Lung (tissue), 11 donors: ENCODE measurements at regions not wholly inside any gene's neighbourhood (a gene's known extent, or its start where the extent isn't known, plus 50 kb on each side); places are given as distances from the start of the nearest gene placed in this dataset.

Source experiments
- ATAC-seq: fragments of 200-7000 bp; cut with Tn5 transposase; one replicate; pipeline ENCODE4 v1.9.1; 2020; ENCODE audit warnings: moderate number of reproducible peaks; ENCODE audit not compliant: insufficient read depth, low FRiP score
- DNase-seq, 3 donors: peaks; one replicate each; pipeline ENCODE4 v3.0.0-alpha.2; 2013 to 2017
- H3K27ac ChIP-seq, 2 donors: one replicate each; pipeline ENCODE4 v1.5.1; 2013; ENCODE audit warnings: mild to moderate bottlenecking in 2 of 2, moderate library complexity in 2 of 2, control low read depth in 1 of 2, inconsistent platforms in 1 of 2, low read depth in 1 of 2, low read length in 1 of 2
- H3K27me3 ChIP-seq, 3 donors: one replicate each; pipeline ENCODE4 v1.5.1; 2013; ENCODE audit warnings: low read length in 2 of 3; ENCODE audit not compliant: control insufficient read depth in 3 of 3, insufficient read depth in 3 of 3
- H3K36me3 ChIP-seq, 4 donors: one replicate each; pipeline ENCODE4 v1.5.1; 2013; ENCODE audit warnings: low read length in 4 of 4, mild to moderate bottlenecking in 1 of 4, moderate library complexity in 1 of 4; ENCODE audit not compliant: control insufficient read depth in 4 of 4, insufficient read depth in 4 of 4
- H3K4me1 ChIP-seq, 5 donors: one replicate each; pipeline ENCODE4 v1.5.1; 2013; ENCODE audit warnings: low read length in 5 of 5, mild to moderate bottlenecking in 2 of 5, moderate library complexity in 1 of 5; ENCODE audit not compliant: control insufficient read depth in 5 of 5, insufficient read depth in 5 of 5
- H3K4me3 ChIP-seq: one replicate; pipeline ENCODE4 v1.5.1; 2013; ENCODE audit warnings: mild to moderate bottlenecking, control low read depth, moderate library complexity
- H3K9ac ChIP-seq, 2 donors: one replicate each; pipeline ENCODE4 v1.5.1; 2013; ENCODE audit warnings: low read length in 2 of 2, control low read depth in 1 of 2; ENCODE audit not compliant: insufficient read depth in 1 of 2
- H3K9me3 ChIP-seq, 4 donors: one replicate each; pipeline ENCODE4 v1.5.1; 2013; ENCODE audit warnings: low read length in 3 of 4, mild to moderate bottlenecking in 1 of 4, moderate library complexity in 1 of 4; ENCODE audit not compliant: control insufficient read depth in 4 of 4, insufficient read depth in 3 of 4
- CTCF ChIP-seq: IDR thresholded peaks from 2 replicates; pipeline ENCODE4 v1.5.1; 2012; ENCODE audit warnings: mild to moderate bottlenecking; ENCODE audit errors: control extremely low read depth, extremely low read depth
- WGBS, 2 donors: extraction: QIAGEN DNeasy Blood & Tissue Kit; methylation state at CpG; one replicate each; pipeline ENCODE4 v1.1.7; 2013; 5-methylcytosine and 5-hydroxymethylcytosine counted together
- donor health status: control.
- donor health status: control.
- donor health status: Bipolar disorder and iron deficiency.
- donor health status: healthy.
- donor health status: DM: yes; HTN: yes; CAD: no.

- no peak for TF ChIP-seq CTCF
- no peaks in the 10 kb centered on the region for H3K36me3 ChIP-seq
- H3K4me1 ChIP-seq: no peaks in the 10 kb centered on the region
- 49 to 60% methylated on average over 5 of the region's 5 CpGs for WGBS, 2 donors
- H3K27ac ChIP-seq: no peak overlapping the region
- no peak overlapping the region for H3K4me3 ChIP-seq
- H3K9me3 ChIP-seq: peaks cover 0 to 2% (median 0%) of the 10 kb centered on the region in 4 donors
- H3K27me3 ChIP-seq: peaks cover 0 to 3% (median 0%) of the 10 kb centered on the region in 3 donors
- DNase-seq (no peak), ATAC-seq (no peak)
- H3K9ac ChIP-seq: no peak overlapping the region
Observed at GRCh38 chr19:28324275-28325060, 888.5 kb downstream of the UQCRFS1 start.

GRCh38 chr19:28322945-28323344, 890.0 kb downstream of the UQCRFS1 start:
- H3K27ac ChIP-seq: no peak overlapping the region
- TF ChIP-seq CTCF: no peak
- H3K9ac ChIP-seq: no peak overlapping the region
- no peaks in the 10 kb centered on the region for H3K36me3 ChIP-seq
- H3K4me3 ChIP-seq: no peak overlapping the region
- no peaks in the 10 kb centered on the region for H3K9me3 ChIP-seq
- WGBS, 2 donors: 52 to 83% methylated on average over 3 of the region's 3 CpGs
- ATAC-seq (no peak), DNase-seq (no peak)
- H3K27me3 ChIP-seq: peaks cover 0 to 6% (median 0%) of the 10 kb centered on the region in 3 donors
- H3K4me1 ChIP-seq: no peaks in the 10 kb centered on the region

- no peaks in the 10 kb centered on the region for H3K36me3 ChIP-seq
- no peak for DNase-seq
- H3K4me1 ChIP-seq: no peaks in the 10 kb centered on the region
- H3K4me3 ChIP-seq: no peak overlapping the region
- ATAC-seq: no peak
- no peak overlapping the region for H3K9ac ChIP-seq
- 64 to 67% methylated on average over 4 of the region's 4 CpGs for WGBS, 2 donors
- no peak for TF ChIP-seq CTCF
- H3K27me3 ChIP-seq: peaks cover 0 to 6% (median 0%) of the 10 kb centered on the region in 3 donors
- H3K9me3 ChIP-seq: no peaks in the 10 kb centered on the region
- H3K27ac ChIP-seq: no peak overlapping the region
Observed at GRCh38 chr19:28322491-28322890, 890.5 kb downstream of the UQCRFS1 start.
